ENCODE measurements at regions not wholly inside any gene's neighbourhood (a gene's known extent, or its start where the extent isn't known, plus 50 kb on each side); places are given as distances from the start of the nearest gene placed in this dataset.
"Not testable (repeated sequence)": the region's sequence is repeated elsewhere in the genome, so short reads cannot be mapped to it uniquely, and the experiment has no call there.

GRCh38 chr22:22697377-22698117 is 53.1 kb downstream of the GGTLC2 start:
- no peak for DNase-seq
- intact Hi-C loops (cut with DNase I, micrococcal nuclease) = no loop called here

GRCh38 chr22:22698263-22698750 is 53.9 kb downstream of the GGTLC2 start:
- DNase-seq (no peak), ATAC-seq (no peak)
- Histone ChIP-seq H3K4me1 (ENCODE audit: low read depth) (peaks cover 5% of the 10 kb centered on the region), H3K9me3 (no peaks in the 10 kb centered on the region), H3K4me3 (no peak overlapping the region), H3K36me3 (ENCODE audit: low read depth) (no peaks in the 10 kb centered on the region)
- intact Hi-C loops (cut with DNase I, micrococcal nuclease) = no loop called here
- TF ChIP-seq CTCF (IDR thresholded peaks at IDR 0.05) = no peak

More at GRCh38 chr22:22697377-22698117, 53.1 kb downstream of the GGTLC2 start:
- no peak for TF ChIP-seq CTCF (IDR thresholded peaks at IDR 0.05)
- Histone ChIP-seq H3K4me1 (ENCODE audit: low read depth) (peaks cover 10% of the 10 kb centered on the region), H3K36me3 (ENCODE audit: low read depth) (no peaks in the 10 kb centered on the region), H3K4me3 (no peak overlapping the region), H3K9me3 (no peaks in the 10 kb centered on the region)
- ATAC-seq = no peak

GRCh38 chr22:22700631-22701030 is 56.2 kb downstream of the GGTLC2 start:
- ATAC-seq = no peak
- H3K9me3 ChIP-seq = no peaks in the 10 kb centered on the region
- H3K36me3 ChIP-seq (ENCODE audit: low read depth) = no peaks in the 10 kb centered on the region
- intact Hi-C loops (cut with DNase I, micrococcal nuclease) = no loop called here
- H3K4me1 ChIP-seq (ENCODE audit: low read depth) = no peaks in the 10 kb centered on the region
- no peak for DNase-seq
- no peak for TF ChIP-seq CTCF (IDR thresholded peaks at IDR 0.05)
- H3K4me3 ChIP-seq = no peak overlapping the region

GRCh38 chr22:22701557-22701956 is 57.1 kb downstream of the GGTLC2 start:
- DNase-seq; H3K9me3 ChIP-seq; intact Hi-C loops (cut with DNase I, micrococcal nuclease); H3K36me3 ChIP-seq (ENCODE audit: low read depth); H3K4me3 ChIP-seq; H3K4me1 ChIP-seq (ENCODE audit: low read depth); ATAC-seq: not testable (repeated sequence)

GRCh38 chr22:22702237-22703202 is 58.1 kb downstream of the GGTLC2 start:
- DNase-seq = peak in 2 of 3 donors; percentile 45 to 52
- Histone ChIP-seq H3K4me3 (no peak overlapping the region), H3K9me3 (no peaks in the 10 kb centered on the region), H3K36me3 (ENCODE audit: low read depth) (no peaks in the 10 kb centered on the region), H3K4me1 (ENCODE audit: low read depth) (no peaks in the 10 kb centered on the region)
- peak; percentile 10 for TF ChIP-seq CTCF (IDR thresholded peaks at IDR 0.05)
- ATAC-seq = peak; percentile 73
- intact Hi-C loops (cut with DNase I, micrococcal nuclease) = no loop called here

GRCh38 chr22:22703203-22703570 is 58.8 kb downstream of the GGTLC2 start:
- TF ChIP-seq CTCF (IDR thresholded peaks at IDR 0.05) = no peak
- H3K9me3 ChIP-seq = no peaks in the 10 kb centered on the region
- H3K4me1 ChIP-seq (ENCODE audit: low read depth) = no peaks in the 10 kb centered on the region
- ATAC-seq (no peak), DNase-seq (no peak)
- intact Hi-C loops (cut with DNase I, micrococcal nuclease) = no loop called here
- no peaks in the 10 kb centered on the region for H3K36me3 ChIP-seq (ENCODE audit: low read depth)
- no peak overlapping the region for H3K4me3 ChIP-seq
